Colon (tissue), 2 donors: ENCODE measurements at regions not wholly inside any gene's neighbourhood (a gene's known extent, or its start where the extent isn't known, plus 50 kb on each side); places are given as distances from the start of the nearest gene placed in this dataset.
"Not testable (repeated sequence)": the region's sequence is repeated elsewhere in the genome, so short reads cannot be mapped to it uniquely, and the experiment has no call there.

Source experiments
- FAIRE-seq: peaks from 2 replicates; lab custom pipeline; 2012; peaks lifted over from hg19 to GRCh38; lab: Jason Lieb, UNC
- donor health status: control.
- donor health status: control.

DNA sequence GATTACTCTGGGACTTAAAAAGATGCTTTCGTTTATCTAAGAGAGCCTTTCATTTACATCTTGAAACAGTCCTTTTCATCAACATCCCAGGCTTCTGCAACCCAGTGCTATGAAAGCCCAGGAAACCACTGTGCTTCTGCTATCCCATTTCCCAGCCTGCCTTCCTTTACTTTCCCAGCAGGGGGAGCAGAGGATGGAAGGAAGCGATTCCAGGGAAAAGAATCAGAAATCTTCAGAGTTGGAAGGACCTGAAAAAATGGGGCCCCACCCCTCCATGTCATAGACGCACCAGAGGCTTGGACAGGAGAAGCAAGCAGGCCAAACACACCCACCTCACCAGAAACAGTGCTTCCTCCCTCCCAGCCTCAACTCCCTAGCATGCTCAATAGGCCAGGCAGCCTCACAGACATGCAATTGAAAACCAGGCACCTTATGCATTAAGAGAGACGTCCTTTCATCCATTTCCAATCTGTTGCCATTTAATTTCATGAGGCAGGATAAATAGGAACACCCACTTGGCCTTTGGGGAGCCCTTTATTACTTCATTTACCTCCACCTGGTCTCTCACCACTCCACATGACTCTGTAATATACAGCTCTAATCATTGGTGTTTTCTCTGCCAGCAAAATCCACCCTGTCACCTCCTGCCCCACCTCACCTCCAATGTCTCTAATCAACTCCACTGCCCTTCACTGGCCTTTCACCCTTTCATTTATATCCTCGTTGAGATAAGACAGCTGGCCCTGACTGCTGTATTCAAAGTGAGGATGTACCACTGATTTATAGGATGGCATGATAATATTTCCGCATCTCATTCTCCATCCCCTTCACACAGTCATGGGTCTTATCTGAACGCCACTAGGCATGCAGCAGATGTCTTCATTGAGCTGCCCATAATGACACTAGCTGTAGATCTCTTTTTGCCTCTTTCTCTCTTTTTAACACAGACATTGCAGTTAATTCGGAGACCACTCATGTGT lies 583.9 kb downstream of the NTRK3 start:
- FAIRE-seq = no peak

DNA sequence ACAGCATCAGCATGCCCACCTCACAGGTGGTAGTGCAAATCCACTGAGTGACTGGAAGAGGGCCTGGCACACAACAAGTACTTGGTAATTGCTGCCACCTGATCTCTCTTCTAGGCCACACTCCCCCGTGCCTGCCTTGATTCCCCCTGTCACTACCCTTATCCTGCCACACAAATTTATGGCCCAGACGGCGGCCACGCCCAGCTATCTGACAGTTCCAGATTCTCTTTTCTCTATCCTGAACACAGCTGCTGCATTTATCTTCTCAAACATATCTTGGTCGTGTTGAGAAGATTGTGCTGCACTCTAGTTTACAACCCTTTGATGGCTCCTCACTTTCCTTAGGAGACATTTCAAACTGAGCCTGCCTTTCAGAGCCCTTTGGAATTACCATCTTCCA lies 585.2 kb downstream of the NTRK3 start:
- no peak for FAIRE-seq

DNA sequence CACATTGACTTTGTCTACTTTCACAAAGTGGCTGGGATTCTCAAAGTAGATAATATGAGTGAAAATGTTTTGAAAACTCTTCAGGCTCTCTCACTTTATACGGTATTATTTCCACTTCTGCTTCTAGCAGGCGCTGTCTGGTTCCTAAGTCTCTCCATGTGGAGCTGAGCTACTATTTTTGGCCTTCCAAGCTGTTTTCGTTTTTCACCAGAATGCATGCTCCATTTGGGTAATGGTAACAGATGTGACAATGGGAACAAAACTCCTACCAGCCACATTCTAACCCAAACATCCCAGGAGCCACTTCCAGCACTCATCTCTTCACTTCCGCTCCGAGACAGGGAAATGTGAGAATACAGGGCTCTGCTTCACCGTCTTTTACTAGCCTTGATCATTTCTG lies 586.7 kb downstream of the NTRK3 start:
- FAIRE-seq = no peak

DNA sequence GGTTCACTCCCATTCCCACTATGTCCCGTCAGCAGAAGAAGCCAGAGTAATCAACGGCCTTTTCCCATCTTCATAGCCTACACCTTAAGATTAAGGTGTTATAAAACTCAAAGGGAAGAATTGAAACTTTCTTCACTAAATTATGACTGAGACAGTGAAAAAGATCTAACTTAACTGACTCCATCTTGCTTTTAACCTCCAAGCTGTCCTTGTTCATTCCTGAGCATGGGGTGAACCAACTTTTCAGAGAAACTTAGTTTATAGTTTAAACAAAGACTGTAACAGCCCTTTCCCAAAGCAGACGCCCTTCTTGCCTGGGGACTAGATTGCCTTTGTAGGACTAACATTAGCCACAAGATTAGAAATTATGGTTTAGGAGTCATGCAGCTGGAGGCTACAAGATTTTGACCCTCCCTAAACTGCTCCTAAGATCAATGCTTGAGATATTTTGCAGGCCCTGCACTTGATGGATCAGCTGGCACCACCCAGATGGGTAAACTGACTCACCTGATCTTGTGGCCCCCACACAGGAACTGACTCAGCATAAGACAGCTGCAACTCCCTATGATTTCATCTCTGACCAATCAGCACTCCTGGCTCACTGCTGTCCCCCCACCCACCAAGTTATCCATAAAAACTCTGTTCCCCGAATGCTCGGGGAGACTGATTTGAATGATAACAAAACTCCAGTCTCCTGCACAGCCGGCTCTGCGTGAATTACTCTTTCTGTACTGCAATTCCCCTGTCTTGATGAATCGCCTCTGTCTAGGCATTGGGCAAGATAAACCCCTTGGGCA lies 587.6 kb downstream of the NTRK3 start:
- FAIRE-seq = not testable (repeated sequence)

DNA sequence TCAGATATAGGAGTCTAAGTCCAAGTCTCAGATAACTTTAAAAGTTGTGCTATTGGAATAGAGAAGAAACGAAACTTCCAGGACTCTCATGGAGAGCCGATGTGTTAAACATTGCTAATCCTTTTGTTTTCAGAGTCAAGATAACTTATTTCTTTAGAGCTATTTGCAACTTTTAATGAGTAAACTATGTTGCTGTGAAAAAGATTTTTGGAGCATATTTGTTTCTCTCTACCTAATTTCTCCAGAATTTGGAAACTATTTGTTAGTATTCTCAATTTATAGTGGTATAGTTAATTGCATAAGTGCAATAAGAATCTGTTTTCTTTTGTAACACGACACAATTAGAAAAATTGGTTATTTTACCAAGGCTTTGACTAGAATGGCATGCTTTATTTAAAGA lies 588.9 kb downstream of the NTRK3 start:
- FAIRE-seq = no peak

DNA sequence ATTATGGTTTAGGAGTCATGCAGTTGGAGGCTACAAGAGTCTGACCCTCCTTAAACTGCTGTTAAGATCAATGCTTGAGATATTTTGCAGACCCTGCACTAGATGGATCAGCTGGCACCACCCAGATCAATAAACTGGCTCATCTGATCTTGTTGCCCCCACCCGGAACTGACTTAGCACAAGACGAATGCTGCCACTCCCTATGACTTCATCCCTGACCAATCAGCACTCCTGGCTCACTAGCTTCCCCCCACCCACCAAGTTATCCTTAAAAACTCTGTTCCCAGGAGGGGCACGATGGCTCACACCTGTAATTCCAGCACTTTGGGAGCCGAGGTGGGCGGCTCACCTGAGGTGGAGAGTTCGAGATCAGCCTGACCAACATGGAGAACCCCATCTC lies 594.0 kb downstream of the NTRK3 start:
- FAIRE-seq = no peak

DNA sequence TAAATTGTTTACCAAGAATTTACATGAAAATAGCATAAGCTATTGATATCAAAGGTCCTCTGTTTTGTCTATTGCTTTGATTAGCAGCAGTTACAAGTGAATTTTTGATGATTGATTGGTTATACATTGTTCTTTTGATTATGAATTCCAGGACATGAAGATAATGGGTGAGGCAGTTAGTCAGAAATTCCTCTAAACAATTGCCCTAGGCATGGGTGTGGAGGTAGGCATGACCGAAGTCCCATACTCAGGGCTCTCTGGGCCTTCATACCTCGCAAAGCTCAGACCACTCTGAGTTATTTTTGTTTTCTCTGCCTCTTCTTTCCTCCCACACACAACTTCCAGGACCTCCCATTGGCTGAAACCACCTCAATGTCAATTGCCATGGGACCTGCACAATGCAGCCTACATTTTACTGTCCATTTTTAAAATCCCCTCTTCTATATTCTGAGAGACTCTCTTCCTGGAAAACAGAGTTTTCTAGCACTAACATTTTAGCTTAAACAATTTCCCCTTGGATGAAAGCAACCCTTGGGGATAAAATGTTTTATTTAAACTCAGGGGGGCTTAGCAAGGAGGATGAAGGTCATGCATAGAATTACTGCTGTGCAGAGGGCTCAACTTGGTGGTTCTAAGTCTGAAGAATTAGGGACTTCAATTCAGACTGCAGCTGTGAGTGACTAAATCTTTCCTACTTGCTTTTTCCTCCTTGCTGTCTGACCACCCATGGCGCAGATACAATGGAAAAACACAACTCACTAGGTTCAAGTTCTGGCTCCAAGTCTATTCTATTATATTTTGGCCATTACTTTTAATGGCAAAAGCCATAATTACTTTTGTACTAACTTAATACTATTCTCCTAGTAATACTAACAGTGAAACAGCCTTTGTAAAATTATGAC lies 594.8 kb downstream of the NTRK3 start:
- no peak for FAIRE-seq

DNA sequence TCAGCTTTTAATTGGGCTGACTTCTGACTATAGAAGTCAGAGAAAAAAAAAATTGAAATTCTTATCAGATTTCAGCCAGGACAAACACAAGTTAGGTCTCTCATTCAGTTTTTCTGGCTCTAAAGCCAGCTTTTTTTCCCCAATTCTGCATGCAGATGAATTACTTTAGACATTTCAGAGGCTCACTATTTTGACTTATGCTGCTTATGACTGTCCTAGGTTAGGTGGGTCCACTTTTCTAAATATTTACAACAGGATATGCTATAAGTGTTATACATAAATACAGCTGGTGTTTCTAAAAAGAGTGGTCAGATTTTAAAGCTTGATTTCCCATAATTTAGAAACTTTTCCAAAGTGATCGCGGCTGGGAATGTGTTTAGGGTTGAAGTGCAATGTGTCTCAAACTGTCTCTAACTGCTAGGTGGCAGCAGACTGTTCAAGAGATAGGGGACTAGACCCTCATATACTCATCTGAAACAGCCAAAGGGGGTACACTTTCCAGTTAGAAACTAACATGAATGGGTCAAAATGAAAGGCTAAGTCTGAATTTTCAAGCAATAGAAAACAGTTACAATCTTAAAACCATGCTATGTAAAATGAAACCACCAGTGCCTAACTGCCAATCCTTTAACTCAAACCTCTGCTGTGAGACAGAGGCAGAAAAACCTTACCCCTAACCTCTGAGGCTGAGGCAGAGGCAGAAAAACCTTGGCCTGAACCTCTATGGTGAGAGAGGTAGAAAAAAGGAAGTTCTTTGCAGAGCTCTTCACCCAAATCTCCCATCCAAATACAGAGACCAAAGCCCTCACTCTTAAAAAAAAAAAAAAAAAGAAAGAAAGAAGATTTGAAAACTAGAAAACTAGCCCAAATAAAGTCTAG lies 596.0 kb downstream of the NTRK3 start:
- FAIRE-seq = no peak

DNA sequence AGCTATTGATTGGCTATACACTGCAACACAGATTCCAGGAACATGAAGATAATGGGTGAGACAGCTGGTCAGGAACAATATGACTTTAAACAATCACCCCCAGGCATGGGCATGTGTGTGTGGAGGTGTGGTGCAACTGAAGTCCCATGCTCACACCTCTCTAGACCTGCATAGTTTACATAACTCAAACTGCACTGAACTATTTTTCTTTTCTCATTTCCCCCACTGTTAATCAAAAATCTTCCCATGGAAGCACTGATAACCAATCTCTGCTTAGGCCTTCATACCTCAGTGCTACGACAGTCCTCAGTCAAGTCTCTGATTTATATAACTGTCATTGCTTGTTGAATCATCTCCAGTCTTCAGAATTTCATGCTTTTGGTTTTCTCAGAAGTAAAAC lies 600.2 kb downstream of the NTRK3 start:
- no peak for FAIRE-seq

DNA sequence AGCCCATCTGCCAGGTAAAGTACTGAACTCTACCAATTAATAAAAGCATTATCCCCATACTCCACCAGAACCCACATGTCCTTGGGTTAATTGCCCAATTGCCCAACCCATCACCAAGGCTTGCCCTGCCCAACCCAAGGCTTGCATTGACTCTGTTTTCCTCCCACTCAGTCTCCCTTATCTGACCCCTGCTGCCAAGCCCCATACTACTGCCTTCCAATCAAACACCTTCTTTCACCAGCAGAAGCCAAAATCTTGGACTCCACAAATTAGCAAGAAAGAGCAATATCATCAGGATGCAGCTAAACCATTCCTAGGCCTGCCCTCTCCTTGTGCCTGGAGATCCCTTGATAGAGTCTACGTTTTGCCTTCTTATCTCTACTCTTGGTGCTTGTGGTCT lies 602.9 kb downstream of the NTRK3 start:
- FAIRE-seq = no peak

DNA sequence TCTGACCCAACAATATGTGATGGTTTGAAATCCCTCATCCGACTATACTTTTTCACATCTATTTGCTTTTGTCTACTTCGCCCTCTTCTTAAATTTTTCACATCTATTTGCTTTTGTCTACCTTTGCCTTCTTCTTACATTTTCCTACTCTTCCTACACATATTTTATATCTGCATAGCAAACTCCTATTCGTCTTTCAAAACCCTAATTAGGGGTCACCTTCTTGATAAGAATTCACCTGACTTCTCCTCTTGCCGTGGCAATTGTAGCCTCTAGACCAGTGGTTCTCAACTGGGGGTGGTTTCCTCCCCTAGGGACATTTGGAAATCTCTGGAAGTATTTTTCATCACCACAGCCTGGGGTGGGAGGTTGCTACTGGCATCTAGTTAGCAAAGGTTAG lies 607.4 kb downstream of the NTRK3 start:
- FAIRE-seq = no peak

DNA sequence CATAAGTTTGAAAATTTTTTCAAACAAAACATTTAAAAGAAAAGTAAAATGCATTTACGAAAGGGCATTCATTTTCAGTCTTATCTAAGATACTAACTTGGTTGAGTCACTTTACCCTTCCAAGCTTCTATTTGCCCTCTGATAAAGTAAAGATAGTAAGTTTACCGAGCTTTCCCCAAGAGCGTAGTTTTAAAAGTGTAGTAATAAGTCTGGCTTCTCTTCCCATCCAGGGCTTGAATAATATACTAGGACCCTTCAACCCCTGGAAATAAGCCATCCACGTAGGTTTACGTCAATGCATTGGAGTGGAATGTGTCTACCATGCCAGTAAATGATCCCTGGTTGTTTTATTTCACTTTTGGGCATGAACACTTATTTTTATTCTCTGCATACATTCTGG lies 608.3 kb downstream of the NTRK3 start:
- FAIRE-seq = no peak

DNA sequence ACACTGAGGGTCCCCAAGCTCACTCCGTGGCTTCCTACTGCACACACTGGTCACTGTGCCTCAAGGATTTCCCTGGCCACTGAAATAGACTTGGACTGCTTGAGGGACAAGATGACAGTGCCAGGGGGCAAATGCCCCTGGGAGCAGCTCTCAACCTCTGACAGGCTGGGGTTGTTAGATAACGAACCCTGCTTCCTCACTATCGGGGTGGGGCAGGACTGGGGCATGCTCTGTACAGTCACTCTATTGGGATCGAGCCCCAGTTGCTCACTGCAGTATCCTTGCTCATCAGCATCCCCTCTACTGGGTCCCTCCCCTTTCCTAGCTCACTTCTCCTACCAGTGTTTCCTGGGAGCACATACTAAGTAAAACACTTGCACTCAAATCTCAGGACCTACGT lies 610.8 kb downstream of the NTRK3 start:
- no peak for FAIRE-seq

DNA sequence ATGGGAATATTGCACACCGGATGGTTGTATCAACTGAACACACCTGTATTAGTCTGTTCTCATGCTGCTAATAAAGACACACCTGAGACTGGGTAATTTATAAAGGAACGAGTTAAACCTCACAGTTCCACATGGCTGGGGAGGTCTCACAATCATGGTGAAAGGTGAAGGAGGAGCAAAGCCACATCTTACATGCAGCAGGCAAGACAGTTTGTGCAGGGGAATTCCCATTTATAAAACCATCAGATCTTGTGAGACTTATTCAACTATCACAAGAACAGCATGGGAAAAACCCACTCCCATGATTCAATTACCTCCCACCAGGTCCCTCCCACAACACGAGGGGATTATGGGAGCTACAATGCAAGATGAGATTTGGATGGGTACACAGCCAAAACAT lies 613.5 kb downstream of the NTRK3 start:
- not testable (repeated sequence) for FAIRE-seq

DNA sequence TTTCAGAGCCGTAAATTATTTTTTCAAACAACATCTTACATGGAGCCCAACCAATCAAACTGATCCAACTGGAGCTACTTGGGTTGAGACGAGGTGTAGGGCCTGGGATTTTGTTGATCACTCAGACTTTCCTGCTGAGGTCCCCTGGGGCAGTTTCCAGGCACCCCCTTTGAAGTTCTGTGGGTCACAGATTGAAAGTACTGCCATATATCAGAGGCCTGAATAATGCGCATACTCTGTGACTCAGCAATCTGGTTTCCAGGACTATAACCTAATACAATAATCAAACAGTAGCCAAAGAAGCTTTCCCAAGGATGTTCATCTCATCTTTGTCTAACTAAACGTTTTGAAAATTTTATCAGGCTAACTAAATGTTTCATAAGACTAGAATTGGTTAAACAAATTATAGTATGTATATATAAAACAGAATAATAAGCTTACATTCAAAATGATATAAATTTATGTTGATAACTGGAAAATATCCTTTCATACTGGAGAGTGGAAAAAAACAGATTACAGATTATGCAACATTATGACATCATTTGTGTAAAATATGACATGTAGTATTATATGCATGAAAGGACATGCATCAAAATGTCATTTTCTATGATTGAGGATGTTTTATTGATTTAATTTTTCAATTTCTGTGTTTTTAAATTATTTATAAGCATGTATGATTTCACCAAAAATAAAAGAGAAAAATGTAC lies 617.1 kb downstream of the NTRK3 start:
- FAIRE-seq = no peak

DNA sequence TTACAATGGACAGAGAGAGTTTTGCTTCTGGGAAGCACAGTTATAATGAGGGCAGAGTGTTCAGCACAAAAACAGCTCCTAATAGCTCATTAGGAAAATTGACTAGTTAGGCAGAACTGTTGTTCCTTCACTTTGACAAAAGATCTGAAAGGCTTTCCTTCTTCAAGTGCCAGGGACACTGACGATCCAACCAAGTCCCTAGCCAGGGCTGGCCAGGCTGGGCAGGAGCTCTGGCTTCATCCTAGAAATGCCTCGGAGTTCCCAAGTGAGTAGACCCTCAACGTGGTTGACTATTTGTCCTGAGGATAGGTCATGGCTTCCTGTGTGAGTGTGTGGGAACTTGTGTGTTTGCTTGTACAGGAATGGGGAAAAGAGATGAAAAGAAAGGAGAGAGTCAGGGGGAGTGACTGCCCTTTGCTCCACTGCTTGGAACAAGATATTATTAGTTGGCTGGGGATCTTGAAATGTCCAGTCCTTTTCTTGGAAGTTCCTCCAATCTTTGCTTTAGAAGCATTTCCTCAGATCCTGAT lies 617.9 kb downstream of the NTRK3 start:
- FAIRE-seq = no peak

DNA sequence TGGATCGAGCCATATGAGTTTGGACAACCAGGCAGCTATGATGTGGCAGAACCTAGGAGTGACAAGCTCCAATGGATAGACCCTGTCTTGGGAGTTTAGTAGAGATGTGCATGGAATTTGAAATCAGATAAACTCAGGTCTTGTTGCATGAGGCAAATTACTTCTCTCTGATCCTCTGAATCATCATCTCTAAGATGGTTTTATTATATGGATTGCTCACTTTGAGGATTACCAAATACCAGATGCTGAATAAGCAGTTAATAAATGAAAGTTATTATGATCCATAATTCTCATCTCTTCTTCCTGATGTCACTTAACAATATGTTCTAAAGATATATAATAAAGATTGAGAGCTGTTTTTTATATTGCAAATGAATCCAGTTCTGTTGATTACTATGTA lies 622.2 kb downstream of the NTRK3 start:
- FAIRE-seq = no peak

DNA sequence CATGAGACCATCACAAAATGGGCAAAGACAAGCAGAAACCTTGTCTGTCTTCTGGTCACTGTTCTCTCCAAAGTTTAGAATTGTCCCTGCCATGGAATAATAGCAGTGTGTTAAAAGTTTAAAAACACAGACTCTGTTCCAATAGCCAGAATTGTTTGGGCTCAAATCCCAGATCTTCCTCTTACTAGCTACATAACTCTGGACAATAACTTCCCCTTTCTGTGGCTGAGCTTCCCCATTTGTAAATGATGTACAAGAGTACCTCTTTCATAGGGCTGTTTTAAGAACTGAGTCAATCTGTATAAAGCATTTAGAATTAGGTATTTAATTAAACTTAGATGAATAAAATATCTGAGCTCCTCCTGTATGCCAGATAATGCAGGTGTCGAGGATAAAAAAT lies 623.0 kb downstream of the NTRK3 start:
- no peak for FAIRE-seq

DNA sequence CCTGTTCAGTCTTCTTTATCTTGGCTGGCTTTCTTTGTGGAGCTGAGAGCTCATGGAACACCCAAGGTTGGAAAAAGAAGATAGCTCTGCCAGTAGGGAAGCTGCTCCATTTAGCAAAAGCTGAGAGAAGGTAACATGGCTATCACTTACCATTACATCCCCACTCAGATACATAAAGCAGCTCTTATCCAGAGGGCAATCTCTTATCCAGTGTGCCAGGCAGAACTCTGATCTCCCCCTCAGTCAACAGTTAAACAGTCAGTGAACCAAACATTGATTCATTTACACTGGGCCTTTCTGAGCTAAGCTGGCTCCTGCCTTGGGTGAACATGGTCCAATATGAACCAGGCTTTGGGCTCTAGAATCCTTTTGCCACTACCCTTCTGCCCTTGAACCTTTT lies 624.2 kb downstream of the NTRK3 start:
- no peak for FAIRE-seq

DNA sequence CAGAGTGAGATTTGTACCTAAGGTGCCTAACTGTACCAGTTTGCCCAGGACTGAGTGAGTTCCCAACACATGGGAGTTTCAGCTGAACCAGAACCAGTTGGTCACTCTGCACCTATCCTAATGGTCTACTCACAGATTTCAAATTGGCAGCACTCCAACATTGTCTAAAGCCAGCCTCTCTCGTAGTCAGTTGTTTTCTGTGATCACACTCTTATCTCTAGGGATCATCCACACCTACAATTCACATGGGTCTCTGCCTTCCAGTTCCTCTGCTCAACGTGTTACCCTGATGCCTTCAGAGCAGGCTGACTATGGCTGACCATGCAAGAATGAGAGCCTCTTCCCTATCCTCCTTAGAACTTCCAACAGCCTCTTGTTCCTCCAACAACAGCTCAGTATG lies 624.8 kb downstream of the NTRK3 start:
- FAIRE-seq = no peak
